Pancreas (tissue), 10 donors: ENCODE measurements at regions not wholly inside any gene's neighbourhood (a gene's known extent, or its start where the extent isn't known, plus 50 kb on each side); places are given as distances from the start of the nearest gene placed in this dataset.
"Not testable (repeated sequence)": the region's sequence is repeated elsewhere in the genome, so short reads cannot be mapped to it uniquely, and the experiment has no call there.

Experiments used
- ATAC-seq, 4 donors: fragments of 200-7000 bp; cut with Tn5 transposase; one replicate each; pipeline versions ENCODE4 v1.8.0 to v1.9.1; 2020; ENCODE audit warnings: mild to moderate bottlenecking in 4 of 4, moderate library complexity in 4 of 4
- DNase-seq, 6 donors: peaks; one replicate each; pipeline ENCODE4 v3.0.0-alpha.2; 2020
- FAIRE-seq: peaks from 2 replicates; lab custom pipeline; 2012; peaks lifted over from hg19 to GRCh38; lab: Jason Lieb, UNC
- H3K27ac ChIP-seq, 4 donors: fragments of 200-600 bp; sonication (generic); 1 replicate in 3 of 4; 2 replicates in 1 of 4; pipeline versions ENCODE4 v1.5.0 to v1.8.0; 2020
- H3K27me3 ChIP-seq, 4 donors: fragments of 200-600 bp; one replicate each; pipeline ENCODE4 v1.8.0; 2021
- H3K36me3 ChIP-seq, 3 donors: fragments of 200-600 bp; sonication (generic) in 1 of 3; one replicate each; pipeline versions ENCODE4 v1.5.0 to v1.8.0; 2020 to 2021
- H3K4me1 ChIP-seq, 3 donors: fragments of 200-600 bp; one replicate each; pipeline ENCODE4 v1.8.0; 2021
- H3K4me3 ChIP-seq, 4 donors: fragments of 200-600 bp; sonication (generic) in 2 of 4; one replicate each; pipeline versions ENCODE4 v1.5.0 to v1.8.0; 2020 to 2021
- H3K9me3 ChIP-seq, 4 donors: fragments of 200-600 bp; one replicate each; pipeline ENCODE4 v1.8.0; 2021
- CTCF ChIP-seq, 4 donors: fragments of 200-600 bp; sonication (generic) in 3 of 4; IDR thresholded peaks; one replicate each; pipeline versions ENCODE4 v1.5.0 to v1.8.0; 2021; ENCODE audit warnings: antibody characterized with exemption in 4 of 4
- WGBS, 2 donors: extraction: QIAGEN DNeasy Blood & Tissue Kit; methylation state at CpG; one replicate each; pipeline ENCODE4 v1.1.7; 2013; 5-methylcytosine and 5-hydroxymethylcytosine counted together
- intact Hi-C, 3 donors: fragments of 100-400 bp; cut with DNase I; formaldehyde crosslinking; loops; one replicate each; pipeline versions ENCODE4 v1.11.1 to v1.14.2; 2022
- donor health status: healthy with polysubstance abuse.
- donor health status: DM: no; HTN: no; CAD: no; lungs with moderate emphysema.
- donor health status: DM: no; HTN: no; CAD: no.
- donor health status: control.
- donor health status: control.
- donor health status: Bipolar disorder and iron deficiency.
- donor health status: DM: yes; HTN: yes; CAD: no.
- donor health status: DM: no; HTN: no; CAD: no.
- donor health status: DM: no; HTN: no; CAD: no.
- donor health status: DM: yes; HTN: yes; CAD: no.

GRCh38 chr3:182019926-182020325, 308.2 kb downstream of the SOX2 start:
- Histone ChIP-seq H3K4me3 (no peak overlapping the region), H3K4me1 (no peaks in the 10 kb centered on the region), H3K9me3 (no peaks in the 10 kb centered on the region), H3K27ac (no peak overlapping the region), H3K36me3 (no peaks in the 10 kb centered on the region), H3K27me3 (no peaks in the 10 kb centered on the region)
- no peak for TF ChIP-seq CTCF (IDR thresholded peaks at IDR 0.05)
- FAIRE-seq (no peak), ATAC-seq (no peak), DNase-seq (no peak)
- intact Hi-C loops, result no loop called here
- WGBS, 2 donors, result 54 to 70% methylated on average over 1 of the region's 1 CpG

- WGBS, 2 donors, result 51 to 56% methylated on average over 2 of the region's 2 CpGs
- H3K27ac ChIP-seq, result no peak overlapping the region
- H3K27me3 ChIP-seq, result no peaks in the 10 kb centered on the region
- no peak for FAIRE-seq
- no peak for ATAC-seq
- H3K36me3 ChIP-seq, result no peaks in the 10 kb centered on the region
- H3K4me3 ChIP-seq, result no peak overlapping the region
- no peak for TF ChIP-seq CTCF (IDR thresholded peaks at IDR 0.05)
- intact Hi-C loops, result no loop called here
- H3K9me3 ChIP-seq, result no peaks in the 10 kb centered on the region
- H3K4me1 ChIP-seq, result no peaks in the 10 kb centered on the region
- no peak for DNase-seq
These were observed 312.1 kb downstream of the SOX2 start for GRCh38 chr3:182023843-182024242.

- no peaks in the 10 kb centered on the region for H3K9me3 ChIP-seq
- no peaks in the 10 kb centered on the region for H3K4me1 ChIP-seq
- no peak for TF ChIP-seq CTCF (IDR thresholded peaks at IDR 0.05)
- H3K36me3 ChIP-seq, result no peaks in the 10 kb centered on the region
- H3K4me3 ChIP-seq, result no peak overlapping the region
- WGBS, 2 donors, result 59 to 79% methylated on average over 1 of the region's 1 CpG
- FAIRE-seq, result no peak
- ATAC-seq, result no peak
- H3K27me3 ChIP-seq, result no peaks in the 10 kb centered on the region
- intact Hi-C loops, result no loop called here
- H3K27ac ChIP-seq, result no peak overlapping the region
- DNase-seq, result no peak
These were observed 315.6 kb downstream of the SOX2 start for GRCh38 chr3:182027366-182027765.

- Histone ChIP-seq H3K4me3 (no peak overlapping the region), H3K27ac (no peak overlapping the region), H3K9me3 (no peaks in the 10 kb centered on the region), H3K36me3 (no peaks in the 10 kb centered on the region), H3K4me1 (no peaks in the 10 kb centered on the region), H3K27me3 (no peaks in the 10 kb centered on the region)
- ATAC-seq, result no peak
- 79 to 87% methylated on average over 3 of the region's 3 CpGs for WGBS, 2 donors
- intact Hi-C loops, result no loop called here
- FAIRE-seq, result no peak
- DNase-seq, result no peak
- TF ChIP-seq CTCF (IDR thresholded peaks at IDR 0.05), result no peak
These were observed 316.4 kb downstream of the SOX2 start for GRCh38 chr3:182028081-182028480.

- H3K9me3 ChIP-seq, H3K36me3 ChIP-seq, ATAC-seq, H3K4me3 ChIP-seq, H3K27me3 ChIP-seq, DNase-seq, intact Hi-C loops, FAIRE-seq, H3K4me1 ChIP-seq, H3K27ac ChIP-seq: not testable (repeated sequence)
- 58 to 71% methylated on average over 1 of the region's 1 CpG for WGBS, 2 donors
These were observed 322.5 kb downstream of the SOX2 start for GRCh38 chr3:182034231-182034630.

GRCh38 chr3:182035324-182035723, 323.6 kb downstream of the SOX2 start:
- WGBS, 2 donors, result 63 to 74% methylated on average over 3 of the region's 3 CpGs
- ATAC-seq (no peak), FAIRE-seq (no peak), DNase-seq (no peak)
- no peaks in the 10 kb centered on the region for H3K9me3 ChIP-seq
- no peaks in the 10 kb centered on the region for H3K36me3 ChIP-seq
- no peak for TF ChIP-seq CTCF (IDR thresholded peaks at IDR 0.05)
- H3K27ac ChIP-seq, result no peak overlapping the region
- H3K4me3 ChIP-seq, result no peak overlapping the region
- H3K4me1 ChIP-seq, result no peaks in the 10 kb centered on the region
- no peaks in the 10 kb centered on the region for H3K27me3 ChIP-seq
- intact Hi-C loops, result no loop called here
